GM12872 (cell line): ENCODE measurements at regions not wholly inside any gene's neighbourhood (a gene's known extent, or its start where the extent isn't known, plus 50 kb on each side); places are given as distances from the start of the nearest gene placed in this dataset.

Experiments used
- CTCF ChIP-seq: IDR thresholded peaks from 3 replicates; pipeline ENCODE4 v1.5.1; 2011; ENCODE audit warnings: low read depth, mild to moderate bottlenecking, low read length, moderate library complexity; ENCODE audit not compliant: insufficient read depth

- no peak for TF ChIP-seq CTCF
Observed at GRCh38 chr19:31112158-31112557, 237.1 kb downstream of the TSHZ3 start.

- no peak for TF ChIP-seq CTCF
Observed at GRCh38 chr19:31111741-31112140, 237.5 kb downstream of the TSHZ3 start.

- no peak for TF ChIP-seq CTCF
Observed at GRCh38 chr19:31110336-31110735, 238.9 kb downstream of the TSHZ3 start.

- TF ChIP-seq CTCF = no peak
Observed at GRCh38 chr19:31109636-31110035, 239.6 kb downstream of the TSHZ3 start.

GRCh38 chr19:31107096-31107495 lies 242.1 kb downstream of the TSHZ3 start:
- TF ChIP-seq CTCF = no peak

- no peak for TF ChIP-seq CTCF
Observed at GRCh38 chr19:31105761-31106160, 243.5 kb downstream of the TSHZ3 start.

- no peak for TF ChIP-seq CTCF
Observed at GRCh38 chr19:31104451-31104850, 244.8 kb downstream of the TSHZ3 start.

- TF ChIP-seq CTCF = no peak
Observed at GRCh38 chr19:31103228-31103627, 246.0 kb downstream of the TSHZ3 start.
